ENCODE measurements at regions not wholly inside any gene's neighbourhood (a gene's known extent, or its start where the extent isn't known, plus 50 kb on each side); places are given as distances from the start of the nearest gene placed in this dataset.

DNA sequence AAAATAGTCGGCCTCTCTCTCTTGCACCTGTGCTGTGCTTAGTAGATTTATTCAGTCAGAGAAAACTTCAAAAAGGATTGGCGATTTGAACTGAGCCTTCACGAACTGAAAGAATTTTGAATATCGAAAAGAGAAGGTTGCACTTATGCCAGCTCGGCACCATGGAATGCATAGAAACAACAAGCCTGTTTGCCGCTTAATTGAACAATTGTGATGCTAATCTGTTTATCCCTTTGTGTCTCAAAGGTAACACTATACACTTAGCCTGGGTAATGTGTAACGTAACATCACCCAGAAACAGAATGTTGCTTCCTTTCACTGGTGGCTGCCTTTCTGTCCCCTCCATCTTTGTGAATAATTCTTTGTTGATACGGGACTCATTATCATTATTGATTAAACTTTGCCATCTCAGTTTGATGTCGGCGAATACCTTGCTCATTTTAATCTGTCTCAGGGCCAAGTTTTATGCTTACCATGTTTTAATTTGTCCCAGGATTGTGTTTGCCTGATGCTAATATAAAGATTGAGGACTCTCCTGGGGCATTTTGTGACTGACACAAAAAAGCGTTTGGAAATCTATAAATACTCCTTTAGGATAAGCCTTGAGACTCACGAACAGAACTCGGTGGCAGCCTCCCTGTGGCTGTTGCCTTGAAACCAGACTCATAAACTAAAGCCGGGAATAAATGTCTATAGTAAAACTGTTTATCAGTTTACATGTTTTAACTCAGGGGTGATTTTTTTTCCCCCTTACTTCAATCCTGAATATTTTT is 400.5 kb downstream of the RAPGEF2 start:
- no peak for DNase-seq

DNA sequence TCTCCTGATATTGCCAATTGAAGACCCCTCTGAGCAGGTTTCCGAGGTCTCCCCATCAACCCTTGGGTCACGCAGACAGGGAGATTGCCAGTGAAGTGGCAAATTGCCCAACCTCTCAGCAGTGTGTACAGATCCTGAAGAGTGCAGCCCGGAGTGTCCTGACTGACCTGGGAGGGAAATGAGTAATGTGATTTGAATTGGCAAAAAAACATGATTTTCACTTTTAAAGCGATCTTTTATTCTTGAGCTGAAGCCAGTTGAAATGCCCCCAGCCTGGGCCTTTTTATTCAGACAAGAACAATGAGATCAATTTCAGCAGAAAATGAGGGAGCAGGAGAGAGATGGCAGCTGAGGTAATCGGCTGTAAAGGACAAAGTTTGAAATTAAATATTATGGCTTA is 401.8 kb downstream of the RAPGEF2 start:
- no peak for DNase-seq

DNA sequence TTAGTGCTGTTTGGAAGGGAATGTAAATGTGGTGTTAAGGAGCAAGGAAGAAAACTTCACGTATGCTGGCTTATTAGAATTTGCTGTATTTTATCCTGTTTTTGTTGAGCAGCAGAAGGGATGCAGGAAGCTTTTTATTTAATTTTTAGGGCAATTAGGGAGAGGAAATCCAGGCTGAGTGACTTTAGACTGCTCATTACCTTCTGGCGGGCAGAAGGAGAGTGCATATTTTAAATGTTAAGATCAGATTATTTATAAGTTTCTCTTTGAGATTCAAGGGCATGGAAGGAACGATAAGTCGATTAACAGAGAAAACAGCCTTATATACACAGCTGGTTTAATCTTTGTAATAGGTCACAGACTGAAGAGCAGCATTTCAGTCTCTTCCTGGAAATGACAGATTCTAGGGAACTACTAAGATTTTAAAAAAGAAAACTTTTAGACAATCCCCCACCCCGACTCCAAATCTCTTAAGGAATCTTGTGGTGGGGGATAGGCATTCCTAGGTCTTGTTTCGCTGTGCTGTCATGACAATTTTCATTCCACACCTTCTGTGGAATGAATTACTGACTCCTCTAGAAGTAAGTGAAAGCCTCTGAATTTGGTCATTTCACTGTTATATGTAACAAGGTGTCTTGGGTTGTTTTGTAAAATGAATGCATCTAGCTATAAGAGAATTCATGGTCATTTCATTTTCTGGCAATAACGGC is 402.5 kb downstream of the RAPGEF2 start:
- DNase-seq: no peak

DNA sequence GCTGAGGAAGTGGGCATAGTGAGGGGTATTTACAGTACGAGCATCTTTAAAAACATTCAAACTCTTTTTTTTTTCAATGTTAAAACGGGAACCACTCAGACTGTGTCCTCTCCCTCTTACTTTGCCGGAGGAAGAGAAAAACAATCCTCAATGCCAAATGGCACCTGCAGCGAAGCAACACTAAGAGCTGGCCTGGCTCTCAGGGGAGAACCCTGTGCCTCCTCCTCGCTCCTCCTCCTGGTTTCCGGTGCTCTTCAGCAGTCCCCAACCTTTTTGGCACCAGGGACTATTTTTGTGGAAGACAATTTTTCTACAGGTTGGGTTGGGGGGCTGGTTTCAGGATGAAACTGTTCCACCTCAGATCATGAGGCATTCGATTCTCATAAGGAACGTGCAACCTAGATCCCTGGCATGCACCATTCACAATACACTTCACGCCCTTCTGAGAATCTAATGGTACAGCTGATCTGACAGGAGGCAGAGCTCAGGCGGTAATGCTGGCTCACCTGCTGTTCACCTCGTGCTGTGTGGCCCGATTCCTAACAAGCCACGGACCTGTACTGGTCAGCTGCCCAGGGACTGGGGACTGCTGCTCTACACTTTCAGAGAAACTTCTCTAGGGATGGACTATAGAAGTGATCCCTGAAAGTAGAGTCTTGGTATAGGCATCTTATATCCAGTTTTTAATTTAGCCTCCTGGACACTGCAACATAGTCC is 404.1 kb downstream of the RAPGEF2 start:
- DNase-seq: no peak

DNA sequence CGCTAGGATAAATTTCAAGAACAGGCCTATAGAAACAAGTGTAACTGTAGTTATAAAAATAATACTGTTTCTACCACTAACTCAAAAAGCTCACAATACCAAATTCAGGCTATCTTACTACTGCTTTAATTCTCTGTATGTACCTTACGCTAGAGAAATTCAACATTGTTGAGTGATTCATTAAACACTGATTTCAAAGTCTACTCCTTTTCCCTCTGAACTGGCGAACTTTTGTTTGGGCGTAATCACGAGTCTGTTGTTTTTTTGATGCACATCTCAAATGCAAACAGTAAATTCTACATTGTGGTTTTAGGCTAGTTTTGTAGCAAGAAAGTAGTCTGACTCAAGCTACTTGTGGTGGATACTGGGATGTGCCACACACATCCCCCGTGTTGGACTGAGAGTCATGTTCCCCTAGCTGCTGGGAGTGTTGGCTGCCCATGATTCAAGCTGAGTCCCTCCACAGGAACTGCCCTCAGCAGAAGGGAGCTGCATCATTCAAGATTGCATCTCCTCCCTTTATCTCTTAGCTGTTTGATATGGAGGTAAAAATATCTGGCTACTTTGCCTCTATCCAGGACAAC is 406.1 kb downstream of the RAPGEF2 start:
- no peak for DNase-seq

DNA sequence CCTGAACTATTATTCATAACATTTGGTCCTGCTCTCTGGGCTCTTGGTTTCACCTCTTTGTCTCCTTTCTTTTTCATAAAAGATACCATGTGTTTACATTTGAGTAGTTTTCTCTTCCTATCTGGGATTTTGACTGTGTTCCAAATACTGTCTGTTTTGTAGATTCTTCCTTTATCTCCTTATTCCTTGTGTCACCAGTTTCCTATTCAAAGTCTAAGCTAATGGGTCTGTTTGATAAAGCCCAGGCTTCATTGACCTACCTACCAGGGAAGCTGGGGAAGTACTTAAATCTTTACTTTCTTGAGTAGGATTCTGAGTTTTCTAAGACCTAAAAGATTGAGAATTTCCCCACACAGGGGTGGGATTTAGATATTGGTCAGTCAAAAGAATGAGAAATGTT is 409.5 kb downstream of the RAPGEF2 start:
- no peak for DNase-seq

DNA sequence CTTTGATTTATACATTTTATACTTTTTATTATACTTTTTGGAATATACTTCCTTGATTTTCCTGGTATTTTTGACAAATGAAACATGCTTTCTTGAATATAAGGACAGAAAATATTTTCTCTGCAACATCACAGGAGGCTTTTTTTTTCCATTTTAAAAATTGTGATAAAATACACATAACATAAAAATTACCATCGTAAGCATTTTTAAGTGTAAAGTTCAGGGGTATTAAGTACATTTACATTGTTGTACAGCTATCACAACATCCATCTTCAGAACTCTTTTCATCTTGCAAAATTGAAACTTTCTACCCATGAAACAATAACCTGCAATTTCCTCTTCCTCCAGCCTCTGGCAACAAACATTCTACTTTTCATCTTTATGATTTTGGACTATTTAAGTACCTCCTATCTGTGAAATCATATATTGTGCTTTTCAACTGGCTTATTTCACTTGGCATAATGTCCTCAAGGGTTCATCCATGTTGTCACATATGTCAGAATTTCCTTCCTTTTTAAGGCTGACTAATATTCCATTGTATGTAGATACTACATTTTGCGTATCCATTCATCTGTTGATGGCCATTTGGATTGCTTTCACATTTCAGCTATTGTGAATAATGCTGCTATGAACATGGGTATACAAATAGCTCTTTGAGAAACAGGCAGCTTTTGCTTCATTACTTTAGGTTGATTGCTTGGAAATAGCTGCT is 412.6 kb downstream of the RAPGEF2 start:
- no peak for DNase-seq

DNA sequence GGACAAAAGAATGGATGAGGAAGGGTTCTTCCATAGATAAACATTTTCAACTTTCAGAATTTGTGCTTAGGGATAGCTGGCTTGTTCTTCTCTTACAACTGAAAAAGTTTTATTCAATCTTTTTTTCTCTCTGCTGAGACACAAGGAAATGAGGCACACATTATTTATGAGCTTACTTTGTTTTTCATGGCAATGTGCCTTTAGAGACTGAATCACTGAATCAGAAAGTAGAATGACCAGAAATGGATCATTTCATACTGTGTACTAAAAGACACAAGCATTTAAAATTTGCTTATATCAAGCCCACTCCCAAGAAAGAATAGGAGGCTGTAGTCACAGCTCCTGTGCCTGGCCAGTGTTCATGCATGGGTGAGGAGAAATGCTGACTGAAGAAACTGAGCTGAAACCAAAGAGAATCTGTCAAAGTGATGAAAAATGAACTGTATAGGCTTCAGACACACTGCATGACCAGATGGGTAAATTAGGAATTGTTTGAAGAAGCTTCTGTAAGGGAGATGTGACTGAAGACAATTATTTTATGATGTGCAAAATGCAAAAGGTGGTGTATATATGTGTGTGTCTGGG is 413.8 kb downstream of the RAPGEF2 start:
- no peak for DNase-seq

DNA sequence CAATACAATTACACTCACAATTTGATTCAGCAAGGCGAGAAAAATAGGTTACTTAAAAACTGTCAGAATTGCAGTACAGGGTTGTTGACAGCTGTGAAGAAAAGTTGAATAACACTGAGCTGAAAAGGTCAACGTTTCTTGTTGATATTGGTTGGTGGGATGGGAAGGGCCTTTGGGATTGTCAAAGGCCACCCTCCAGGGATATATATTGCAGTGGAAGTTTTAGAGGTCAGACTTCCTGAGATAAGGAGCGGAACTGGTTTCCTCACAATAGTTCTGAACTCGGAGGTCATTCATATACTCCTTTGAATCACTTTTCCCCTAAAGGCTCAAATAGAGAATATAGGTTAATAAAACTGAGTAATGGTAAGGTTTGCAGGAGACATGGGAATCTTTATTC is 417.2 kb downstream of the RAPGEF2 start:
- no peak for DNase-seq

DNA sequence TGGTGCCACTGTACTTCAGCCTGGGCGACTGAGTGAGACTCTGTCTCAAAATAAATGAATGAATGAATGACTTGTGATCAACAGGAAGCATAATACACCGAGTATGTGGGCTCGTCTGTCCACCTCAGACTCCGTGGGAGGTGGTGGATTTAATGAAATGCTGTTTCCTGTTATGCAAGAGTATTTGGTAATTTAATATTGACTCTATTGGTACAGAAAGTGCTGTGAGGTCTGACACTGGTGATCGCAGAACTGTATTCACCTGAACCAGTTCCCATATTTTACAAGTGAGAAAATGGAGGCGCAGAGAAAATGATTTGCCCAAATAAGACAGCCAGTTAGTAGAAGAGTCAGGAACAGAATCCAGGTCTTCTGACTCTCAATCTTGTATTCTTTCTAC is 423.3 kb downstream of the RAPGEF2 start:
- no peak for DNase-seq

DNA sequence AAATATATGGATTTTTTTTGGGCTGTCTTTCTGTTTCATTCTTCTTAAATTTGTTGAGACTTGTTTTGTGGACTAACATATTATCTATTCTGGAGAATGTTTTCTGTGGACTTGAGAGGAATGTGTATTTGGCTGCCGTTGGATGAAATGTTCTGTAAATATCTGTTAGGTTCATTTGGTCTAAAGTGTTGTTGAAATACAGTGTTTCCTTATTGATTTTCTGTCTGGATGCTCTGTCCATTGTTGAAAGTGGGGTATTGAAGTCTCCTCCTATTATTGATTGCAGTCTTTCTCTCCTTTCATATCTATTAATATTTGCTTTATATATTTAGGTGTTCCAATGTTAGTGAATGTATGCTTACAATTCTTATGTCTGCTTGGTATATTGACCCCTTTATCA is 431.8 kb downstream of the RAPGEF2 start:
- no peak for DNase-seq

DNA sequence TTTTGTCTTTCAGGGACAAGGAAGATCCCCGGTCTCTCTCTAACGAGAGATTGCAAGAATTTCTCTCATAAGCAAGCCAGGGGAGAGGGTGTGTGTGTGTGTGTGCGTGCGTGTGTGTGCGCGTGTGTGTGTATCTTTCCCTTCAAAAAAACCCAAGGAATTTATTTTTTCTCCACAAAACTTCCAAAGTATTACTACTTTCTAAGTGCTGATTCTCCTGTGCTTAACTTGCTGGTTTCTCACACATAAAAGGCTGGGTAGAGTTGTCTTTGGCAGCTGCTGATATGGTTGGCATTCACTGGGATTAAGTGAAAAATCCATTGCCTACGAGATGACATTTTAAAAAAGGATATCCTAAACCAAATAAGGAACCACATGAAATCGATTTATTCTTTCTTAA is 435.7 kb downstream of the RAPGEF2 start:
- DNase-seq: no peak

DNA sequence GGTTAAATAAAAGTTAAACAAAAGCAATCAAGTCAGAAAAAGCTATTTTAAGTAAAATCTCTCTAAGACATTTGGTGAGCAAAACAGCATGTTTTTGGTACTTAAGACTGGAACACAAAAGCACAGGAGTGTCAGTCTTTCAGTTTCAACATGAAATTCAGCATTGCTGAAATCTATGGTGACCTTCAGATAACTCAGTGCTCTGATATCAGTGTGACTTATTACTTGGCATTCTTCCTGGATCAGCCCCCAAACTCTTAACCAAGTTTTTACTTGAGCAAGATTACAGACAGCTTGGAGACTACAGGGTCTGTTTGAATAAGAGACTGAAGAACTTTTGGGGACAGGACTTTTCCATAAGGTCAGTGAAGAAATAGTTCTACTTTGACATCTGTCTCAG is 437.2 kb downstream of the RAPGEF2 start:
- DNase-seq: no peak

DNA sequence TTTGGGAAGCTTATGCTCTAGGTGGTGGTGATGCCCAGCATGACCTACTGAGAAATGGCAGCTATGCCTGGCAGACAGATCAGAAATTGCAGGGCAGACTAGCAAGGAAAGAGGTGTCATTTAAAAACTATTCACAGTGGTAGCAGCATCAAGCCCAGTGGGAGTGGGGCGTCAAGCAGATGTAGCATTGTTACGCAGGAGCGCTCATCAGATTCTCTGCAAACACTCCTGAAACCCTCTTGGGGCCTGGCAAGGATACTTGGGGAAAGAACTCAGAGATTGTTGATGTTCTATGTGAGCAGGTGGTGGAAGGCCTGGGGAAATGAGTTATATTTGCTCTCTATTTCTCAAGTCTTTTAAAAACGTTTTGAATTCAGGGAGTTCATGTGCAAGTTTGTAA is 437.6 kb downstream of the RAPGEF2 start:
- no peak for DNase-seq

DNA sequence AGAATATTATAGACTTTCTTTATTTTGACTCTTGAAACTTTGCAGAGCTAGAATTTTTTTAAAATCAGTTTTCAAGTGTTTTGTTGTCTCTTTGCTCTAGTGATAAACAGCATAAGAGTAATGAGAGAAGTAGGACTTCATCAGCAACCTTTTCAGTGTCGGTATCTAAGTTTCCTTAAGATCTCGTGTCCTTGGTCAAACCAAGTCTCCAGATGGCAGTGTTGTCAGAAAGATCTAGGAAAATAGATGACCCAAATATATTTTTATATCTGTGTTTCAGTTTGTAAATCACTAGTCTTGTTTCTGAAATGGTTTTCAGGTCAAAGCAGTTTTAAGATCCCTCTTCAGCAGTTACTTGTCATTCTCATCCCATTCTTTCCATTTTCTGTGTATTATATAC is 438.3 kb downstream of the RAPGEF2 start:
- no peak for DNase-seq

DNA sequence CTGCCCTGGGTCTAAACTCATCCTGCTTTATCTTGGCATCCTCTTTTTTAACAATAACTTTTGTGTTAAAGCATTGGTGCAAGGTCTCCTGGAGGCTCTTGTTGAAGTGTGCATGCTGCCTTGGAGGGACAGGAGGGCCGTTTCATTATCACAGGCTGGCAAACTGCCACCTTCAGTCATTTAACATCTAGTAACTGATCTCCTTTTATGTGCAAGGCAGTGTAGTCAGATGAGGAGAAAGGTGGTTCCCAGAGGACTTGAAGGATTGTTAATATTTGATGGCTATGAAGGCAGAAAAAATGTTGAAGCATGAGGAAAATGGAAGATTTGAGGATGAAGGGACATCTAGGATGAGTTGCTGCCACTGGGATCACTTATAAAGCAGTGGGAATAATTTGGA is 439.4 kb downstream of the RAPGEF2 start:
- DNase-seq: no peak

DNA sequence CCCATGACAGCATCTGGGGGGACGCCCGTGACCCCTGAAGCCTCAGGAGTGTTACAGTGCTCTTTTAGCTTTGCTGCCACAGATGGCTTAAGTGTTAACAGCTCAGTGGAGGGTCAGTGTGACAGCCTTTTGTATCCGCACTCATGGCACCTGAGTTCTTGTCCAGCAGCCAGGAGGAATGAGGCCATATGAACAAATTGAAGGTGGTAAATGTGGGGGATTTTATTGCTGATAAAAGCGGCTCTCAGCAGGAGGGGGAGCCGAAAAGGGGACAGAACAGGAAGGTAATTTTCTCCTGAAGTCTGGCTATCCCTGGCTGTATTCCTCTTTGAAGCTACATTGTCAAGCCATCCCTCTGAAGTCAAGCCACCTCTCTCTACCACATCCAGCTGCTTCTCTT is 441.0 kb downstream of the RAPGEF2 start:
- DNase-seq: no peak

DNA sequence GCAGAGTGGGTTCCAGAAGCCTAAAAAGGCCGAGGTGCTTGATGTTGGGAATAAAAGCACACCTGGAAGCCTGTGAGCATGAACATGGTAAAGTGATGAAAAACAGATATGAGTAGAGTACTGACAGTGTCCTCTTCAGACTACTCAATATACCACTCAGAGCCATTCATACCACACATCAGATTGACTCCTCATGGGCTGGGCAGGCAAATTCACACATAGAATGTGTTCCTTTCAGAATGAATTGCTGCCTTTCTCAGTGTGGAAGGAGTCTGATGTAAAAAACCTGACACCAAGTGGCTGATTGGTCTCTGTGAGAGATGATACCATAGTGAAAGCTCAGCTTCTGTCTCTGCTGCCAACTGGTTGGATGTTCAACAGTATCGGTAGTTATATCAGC is 442.7 kb downstream of the RAPGEF2 start:
- no peak for DNase-seq

DNA sequence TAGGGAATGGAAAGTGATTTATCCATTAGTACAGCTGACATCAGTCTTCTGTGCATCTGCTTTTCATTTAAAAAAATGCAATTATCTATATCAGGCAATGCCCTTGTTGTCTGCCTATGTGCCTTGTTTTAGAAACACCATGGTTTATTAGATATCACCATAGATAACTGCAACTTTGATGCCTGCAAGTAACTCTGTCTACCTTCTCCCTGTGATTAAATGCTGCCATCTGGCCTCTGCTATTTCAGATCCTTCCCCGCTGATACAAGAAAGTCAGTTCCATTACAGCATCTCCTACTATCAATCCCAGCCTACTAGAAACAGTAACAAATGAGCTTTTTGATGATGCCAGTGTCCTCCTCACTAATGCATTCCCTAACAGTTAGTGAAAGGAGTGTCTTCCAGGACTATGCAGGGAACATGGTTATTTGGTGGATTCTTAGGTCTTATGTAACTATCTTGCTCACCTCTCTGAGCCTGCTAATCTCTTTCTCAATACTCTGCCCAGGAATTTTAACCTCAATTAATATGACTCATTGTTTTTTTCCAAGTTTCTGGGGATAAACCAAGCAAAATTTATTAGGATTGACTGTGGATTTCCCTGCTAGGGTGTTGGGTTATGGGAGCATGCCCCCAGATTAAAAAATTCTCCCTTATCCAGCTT is 444.9 kb downstream of the RAPGEF2 start:
- no peak for DNase-seq

DNA sequence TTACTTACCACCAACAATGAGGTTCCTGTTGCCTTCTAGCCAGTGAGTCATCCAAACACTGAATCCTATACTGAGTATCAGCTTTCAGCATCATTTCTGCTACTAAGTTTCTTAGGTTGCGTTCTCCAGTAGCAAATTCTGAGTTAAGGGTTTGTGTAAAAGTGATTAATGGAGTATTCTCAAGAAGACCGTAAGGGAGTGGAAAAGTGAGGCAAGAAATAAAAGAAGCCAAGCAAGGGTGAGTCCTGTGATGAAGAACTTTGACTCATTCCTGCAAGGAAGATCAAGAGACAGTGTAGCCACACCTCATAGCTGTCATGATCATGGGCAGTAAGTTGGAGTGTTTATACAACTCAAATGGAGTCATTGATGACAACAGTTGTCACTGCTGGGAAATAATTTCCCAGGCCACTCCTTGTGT is 446.2 kb downstream of the RAPGEF2 start:
- DNase-seq: no peak

DNA sequence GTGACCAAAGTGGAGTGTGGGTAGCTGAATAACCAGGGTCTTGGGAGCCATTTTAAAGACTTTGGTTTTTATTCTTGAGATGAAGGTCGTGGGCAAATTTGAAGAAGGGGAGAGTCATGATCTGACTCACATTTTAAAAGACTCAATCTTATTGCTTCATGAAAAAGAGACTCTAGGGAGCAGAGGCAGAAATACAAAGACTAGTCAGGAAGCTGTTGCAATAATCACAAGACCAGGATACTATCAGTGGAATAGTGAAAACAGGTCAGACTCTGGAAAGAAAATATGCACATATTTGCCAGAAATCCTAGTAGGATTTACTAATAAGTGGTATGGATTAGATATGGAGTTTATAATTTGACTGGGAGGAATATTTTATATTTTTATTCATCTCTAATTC is 448.4 kb downstream of the RAPGEF2 start:
- no peak for DNase-seq
